Activated naive CD4-positive, alpha-beta T cell treated with anti-CD3 and anti-CD28 coated beads, Interleukin-2, amount 10 ng/mL, durations not matched to agents 7 days and 5 days (primary cell): ENCODE measurements at regions not wholly inside any gene's neighbourhood (a gene's known extent, or its start where the extent isn't known, plus 50 kb on each side); places are given as distances from the start of the nearest gene placed in this dataset.
"Not testable (repeated sequence)": the region's sequence is repeated elsewhere in the genome, so short reads cannot be mapped to it uniquely, and the experiment has no call there.

Source experiments
- CTCF ChIA-PET: fragments of 350-600 bp; sonication (Branson Sonifier 250); formaldehyde crosslinking; loops from one replicate; lab custom pipeline; 2021; ENCODE audit warnings: antibody characterized with exemption; lab: Charles Lee
- DNase-seq: peaks from one replicate; pipeline ENCODE4 v3.0.0-alpha.2; 2020
- H3K27ac Mint-ChIP-seq: one replicate; pipeline ENCODE4 v1.8.0; 2021; ENCODE audit warnings: mild to moderate bottlenecking, moderate library complexity, mixed read lengths
- H3K27me3 Mint-ChIP-seq: one replicate; pipeline ENCODE4 v1.8.0; 2021; ENCODE audit warnings: mild to moderate bottlenecking, mixed read lengths
- H3K36me3 Mint-ChIP-seq: one replicate; pipeline ENCODE4 v1.8.0; 2021; ENCODE audit warnings: mixed read lengths
- H3K4me1 Mint-ChIP-seq: one replicate; pipeline ENCODE4 v1.8.0; 2021; ENCODE audit warnings: mixed read lengths
- H3K4me3 Mint-ChIP-seq: one replicate; pipeline ENCODE4 v1.8.0; 2021; ENCODE audit warnings: mild to moderate bottlenecking, moderate library complexity, mixed read lengths
- H3K9me3 Mint-ChIP-seq: one replicate; pipeline ENCODE4 v1.8.0; 2021; ENCODE audit warnings: mixed read lengths

- H3K4me3 Mint-ChIP-seq, CTCF ChIA-PET, H3K4me1 Mint-ChIP-seq, DNase-seq, H3K27me3 Mint-ChIP-seq, H3K36me3 Mint-ChIP-seq, H3K9me3 Mint-ChIP-seq, H3K27ac Mint-ChIP-seq: not testable (repeated sequence)
Measured at GRCh38 chr3:87486635-87487034, 210.3 kb upstream of the POU1F1 start.

GRCh38 chr3:87486115-87486514, 209.7 kb upstream of the POU1F1 start:
- no peaks in the 10 kb centered on the region for H3K36me3 Mint-ChIP-seq
- no peaks in the 10 kb centered on the region for H3K4me1 Mint-ChIP-seq
- no peak overlapping the region for H3K4me3 Mint-ChIP-seq
- H3K27ac Mint-ChIP-seq, result no peak overlapping the region
- no peaks in the 10 kb centered on the region for H3K27me3 Mint-ChIP-seq
- no peaks in the 10 kb centered on the region for H3K9me3 Mint-ChIP-seq
- CTCF ChIA-PET, result no interaction called here
- no peak for DNase-seq

GRCh38 chr3:87478716-87479115, 202.3 kb upstream of the POU1F1 start:
- no peaks in the 10 kb centered on the region for H3K36me3 Mint-ChIP-seq
- no peaks in the 10 kb centered on the region for H3K27me3 Mint-ChIP-seq

GRCh38 chr3:87473944-87474343, 197.6 kb upstream of the POU1F1 start:
- H3K27ac Mint-ChIP-seq, result no peak overlapping the region
- H3K9me3 Mint-ChIP-seq, result no peaks in the 10 kb centered on the region
- H3K27me3 Mint-ChIP-seq, result no peaks in the 10 kb centered on the region
- CTCF ChIA-PET, result no interaction called here
- H3K4me1 Mint-ChIP-seq, result no peaks in the 10 kb centered on the region
- DNase-seq, result no peak
- no peaks in the 10 kb centered on the region for H3K36me3 Mint-ChIP-seq
- H3K4me3 Mint-ChIP-seq, result no peak overlapping the region

More at GRCh38 chr3:87478716-87479115, 202.3 kb upstream of the POU1F1 start:
- Mint-ChIP-seq H3K9me3 (no peaks in the 10 kb centered on the region), H3K4me1 (no peaks in the 10 kb centered on the region), H3K27ac (no peak overlapping the region), H3K4me3 (no peak overlapping the region)
- no peak for DNase-seq
- CTCF ChIA-PET, result no interaction called here

- CTCF ChIA-PET, result no interaction called here
- no peaks in the 10 kb centered on the region for H3K9me3 Mint-ChIP-seq
- DNase-seq, result no peak
- no peaks in the 10 kb centered on the region for H3K4me1 Mint-ChIP-seq
- H3K36me3 Mint-ChIP-seq, result no peaks in the 10 kb centered on the region
- no peak overlapping the region for H3K27ac Mint-ChIP-seq
- no peaks in the 10 kb centered on the region for H3K27me3 Mint-ChIP-seq
- H3K4me3 Mint-ChIP-seq, result no peak overlapping the region
Measured at GRCh38 chr3:87468938-87469337, 192.6 kb upstream of the POU1F1 start.

- DNase-seq, result no peak
- CTCF ChIA-PET, result no interaction called here
Measured at GRCh38 chr3:87468235-87468634, 191.9 kb upstream of the POU1F1 start.

GRCh38 chr3:87462228-87462627, 185.8 kb upstream of the POU1F1 start:
- CTCF ChIA-PET, result no interaction called here
- DNase-seq, result no peak
- Mint-ChIP-seq H3K4me3 (no peak overlapping the region), H3K27me3 (no peaks in the 10 kb centered on the region), H3K36me3 (no peaks in the 10 kb centered on the region), H3K4me1 (no peaks in the 10 kb centered on the region), H3K9me3 (no peaks in the 10 kb centered on the region), H3K27ac (no peak overlapping the region)

More at GRCh38 chr3:87468235-87468634, 191.9 kb upstream of the POU1F1 start:
- Mint-ChIP-seq H3K27me3 (no peaks in the 10 kb centered on the region), H3K27ac (no peak overlapping the region), H3K4me3 (no peak overlapping the region), H3K9me3 (no peaks in the 10 kb centered on the region), H3K36me3 (no peaks in the 10 kb centered on the region), H3K4me1 (no peaks in the 10 kb centered on the region)

- H3K27ac Mint-ChIP-seq, result no peak overlapping the region
- H3K27me3 Mint-ChIP-seq, result no peaks in the 10 kb centered on the region
- H3K4me3 Mint-ChIP-seq, result no peak overlapping the region
- no peaks in the 10 kb centered on the region for H3K9me3 Mint-ChIP-seq
- no peak for DNase-seq
- CTCF ChIA-PET, result no interaction called here
- no peaks in the 10 kb centered on the region for H3K36me3 Mint-ChIP-seq
- H3K4me1 Mint-ChIP-seq, result no peaks in the 10 kb centered on the region
Measured at GRCh38 chr3:87461443-87461842, 185.1 kb upstream of the POU1F1 start.

- Mint-ChIP-seq H3K4me1 (no peaks in the 10 kb centered on the region), H3K9me3 (no peaks in the 10 kb centered on the region), H3K27me3 (no peaks in the 10 kb centered on the region), H3K4me3 (no peak overlapping the region), H3K36me3 (no peaks in the 10 kb centered on the region), H3K27ac (no peak overlapping the region)
- CTCF ChIA-PET, result no interaction called here
- DNase-seq, result no peak
Measured at GRCh38 chr3:87461036-87461435, 184.7 kb upstream of the POU1F1 start.

- DNase-seq, result no peak
- no peak overlapping the region for H3K4me3 Mint-ChIP-seq
- H3K27ac Mint-ChIP-seq, result no peak overlapping the region
- H3K9me3 Mint-ChIP-seq, result peaks cover 4% of the 10 kb centered on the region
- H3K4me1 Mint-ChIP-seq, result no peaks in the 10 kb centered on the region
- H3K36me3 Mint-ChIP-seq, result no peaks in the 10 kb centered on the region
- CTCF ChIA-PET, result no interaction called here
- no peaks in the 10 kb centered on the region for H3K27me3 Mint-ChIP-seq
Measured at GRCh38 chr3:87448558-87448957, 172.2 kb upstream of the POU1F1 start.

- DNase-seq, result no peak
- CTCF ChIA-PET, result no interaction called here
- no peak overlapping the region for H3K4me3 Mint-ChIP-seq
- peaks cover 4% of the 10 kb centered on the region for H3K9me3 Mint-ChIP-seq
- no peaks in the 10 kb centered on the region for H3K4me1 Mint-ChIP-seq
- no peaks in the 10 kb centered on the region for H3K27me3 Mint-ChIP-seq
- H3K36me3 Mint-ChIP-seq, result no peaks in the 10 kb centered on the region
- H3K27ac Mint-ChIP-seq, result no peak overlapping the region
Measured at GRCh38 chr3:87446849-87447387, 170.5 kb upstream of the POU1F1 start.

GRCh38 chr3:87442470-87442869, 166.1 kb upstream of the POU1F1 start:
- H3K27ac Mint-ChIP-seq, result no peak overlapping the region
- H3K4me1 Mint-ChIP-seq, result no peaks in the 10 kb centered on the region
- peaks cover 2% of the 10 kb centered on the region for H3K9me3 Mint-ChIP-seq
- H3K4me3 Mint-ChIP-seq, result no peak overlapping the region
- CTCF ChIA-PET, result no interaction called here
- no peak for DNase-seq
- no peaks in the 10 kb centered on the region for H3K27me3 Mint-ChIP-seq
- H3K36me3 Mint-ChIP-seq, result no peaks in the 10 kb centered on the region

- no peaks in the 10 kb centered on the region for H3K9me3 Mint-ChIP-seq
Measured at GRCh38 chr3:87437765-87438164, 161.4 kb upstream of the POU1F1 start.

GRCh38 chr3:87436781-87437543, 160.6 kb upstream of the POU1F1 start:
- CTCF ChIA-PET, result no interaction called here
- no peak for DNase-seq
- no peak overlapping the region for H3K27ac Mint-ChIP-seq
- H3K4me1 Mint-ChIP-seq, result no peaks in the 10 kb centered on the region
- no peaks in the 10 kb centered on the region for H3K9me3 Mint-ChIP-seq
- no peak overlapping the region for H3K4me3 Mint-ChIP-seq
- no peaks in the 10 kb centered on the region for H3K36me3 Mint-ChIP-seq
- no peaks in the 10 kb centered on the region for H3K27me3 Mint-ChIP-seq

More at GRCh38 chr3:87437765-87438164, 161.4 kb upstream of the POU1F1 start:
- H3K27me3 Mint-ChIP-seq, result no peaks in the 10 kb centered on the region
- no peak for DNase-seq
- no peaks in the 10 kb centered on the region for H3K4me1 Mint-ChIP-seq
- CTCF ChIA-PET, result no interaction called here
- no peak overlapping the region for H3K27ac Mint-ChIP-seq
- H3K36me3 Mint-ChIP-seq, result no peaks in the 10 kb centered on the region
- H3K4me3 Mint-ChIP-seq, result no peak overlapping the region

GRCh38 chr3:87435926-87436620, 159.7 kb upstream of the POU1F1 start:
- Mint-ChIP-seq H3K4me1 (no peaks in the 10 kb centered on the region), H3K9me3 (no peaks in the 10 kb centered on the region), H3K27ac (no peak overlapping the region), H3K36me3 (no peaks in the 10 kb centered on the region), H3K4me3 (no peak overlapping the region), H3K27me3 (no peaks in the 10 kb centered on the region)
- CTCF ChIA-PET, result no interaction called here
- DNase-seq, result no peak
